ENCODE measurements at regions not wholly inside any gene's neighbourhood (a gene's known extent, or its start where the extent isn't known, plus 50 kb on each side); places are given as distances from the start of the nearest gene placed in this dataset.

DNA sequence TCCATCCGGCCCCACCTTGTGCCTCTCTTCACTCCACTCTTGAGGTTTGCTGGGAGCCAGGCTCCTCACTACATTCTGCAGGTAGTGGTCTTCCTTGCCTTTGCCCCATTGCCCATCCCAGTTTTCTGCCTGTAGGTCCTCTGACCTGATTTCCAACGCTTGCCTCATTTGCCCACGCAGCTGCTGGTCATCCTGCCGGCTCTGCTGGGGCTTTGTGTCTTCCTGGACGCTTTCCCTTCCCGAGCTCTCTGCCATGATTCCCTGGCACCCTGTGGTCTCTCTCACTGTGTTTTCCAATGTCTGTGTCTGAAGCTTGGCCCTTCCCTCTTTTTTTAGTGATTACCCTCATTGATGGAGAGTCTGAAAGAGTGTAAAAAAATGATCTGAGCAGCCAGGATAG is 451.6 kb downstream of the UTRN start:
- H3K27me3 ChIP-seq (ENCODE audit: low read depth), result no peaks in the 10 kb centered on the region
- intact Hi-C loops (cut with DNase I), result no loop called here
- no peak for DNase-seq

DNA sequence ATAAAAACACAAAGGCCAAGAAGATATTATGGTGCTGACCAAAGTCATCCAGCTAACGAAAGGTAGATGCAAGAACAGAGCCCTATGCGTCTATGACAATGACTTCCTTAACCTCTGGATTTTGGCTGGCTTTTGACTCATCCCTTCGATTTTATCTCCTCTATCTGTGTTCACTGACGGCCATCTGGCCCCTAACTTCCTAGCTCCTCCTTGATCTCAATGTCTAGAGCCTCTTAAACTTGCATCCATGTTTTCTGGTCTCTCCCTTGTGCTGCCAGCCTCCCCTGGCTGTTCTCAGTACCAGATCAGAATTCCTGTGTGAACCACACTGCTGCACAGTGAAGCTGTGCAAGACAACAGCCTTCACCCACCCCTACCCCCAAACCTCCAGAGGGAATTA is 452.9 kb downstream of the UTRN start:
- Histone ChIP-seq H3K9me3 (no peaks in the 10 kb centered on the region), H3K4me1 (no peaks in the 10 kb centered on the region), H3K27ac (no peak overlapping the region), H3K27me3 (ENCODE audit: low read depth) (no peaks in the 10 kb centered on the region), H3K4me3 (no peak overlapping the region), H3K36me3 (peaks cover 41% of the 10 kb centered on the region)
- no peak for ATAC-seq
- intact Hi-C loops (cut with DNase I), result no loop called here
- TF ChIP-seq, protein P1, sequence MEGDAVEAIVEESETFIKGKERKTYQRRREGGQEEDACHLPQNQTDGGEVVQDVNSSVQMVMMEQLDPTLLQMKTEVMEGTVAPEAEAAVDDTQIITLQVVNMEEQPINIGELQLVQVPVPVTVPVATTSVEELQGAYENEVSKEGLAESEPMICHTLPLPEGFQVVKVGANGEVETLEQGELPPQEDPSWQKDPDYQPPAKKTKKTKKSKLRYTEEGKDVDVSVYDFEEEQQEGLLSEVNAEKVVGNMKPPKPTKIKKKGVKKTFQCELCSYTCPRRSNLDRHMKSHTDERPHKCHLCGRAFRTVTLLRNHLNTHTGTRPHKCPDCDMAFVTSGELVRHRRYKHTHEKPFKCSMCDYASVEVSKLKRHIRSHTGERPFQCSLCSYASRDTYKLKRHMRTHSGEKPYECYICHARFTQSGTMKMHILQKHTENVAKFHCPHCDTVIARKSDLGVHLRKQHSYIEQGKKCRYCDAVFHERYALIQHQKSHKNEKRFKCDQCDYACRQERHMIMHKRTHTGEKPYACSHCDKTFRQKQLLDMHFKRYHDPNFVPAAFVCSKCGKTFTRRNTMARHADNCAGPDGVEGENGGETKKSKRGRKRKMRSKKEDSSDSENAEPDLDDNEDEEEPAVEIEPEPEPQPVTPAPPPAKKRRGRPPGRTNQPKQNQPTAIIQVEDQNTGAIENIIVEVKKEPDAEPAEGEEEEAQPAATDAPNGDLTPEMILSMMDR (IDR thresholded peaks at IDR 0.05), result no peak
- DNase-seq, result no peak

More for the DNA sequence above, 451.6 kb downstream of the UTRN start:
- Histone ChIP-seq H3K4me3 (no peak overlapping the region), H3K36me3 (peaks cover 53% of the 10 kb centered on the region), H3K9me3 (no peaks in the 10 kb centered on the region), H3K27ac (no peak overlapping the region), H3K4me1 (no peaks in the 10 kb centered on the region)
- TF ChIP-seq, protein P1 (IDR thresholded peaks at IDR 0.05), result no peak
- ATAC-seq, result no peak

DNA sequence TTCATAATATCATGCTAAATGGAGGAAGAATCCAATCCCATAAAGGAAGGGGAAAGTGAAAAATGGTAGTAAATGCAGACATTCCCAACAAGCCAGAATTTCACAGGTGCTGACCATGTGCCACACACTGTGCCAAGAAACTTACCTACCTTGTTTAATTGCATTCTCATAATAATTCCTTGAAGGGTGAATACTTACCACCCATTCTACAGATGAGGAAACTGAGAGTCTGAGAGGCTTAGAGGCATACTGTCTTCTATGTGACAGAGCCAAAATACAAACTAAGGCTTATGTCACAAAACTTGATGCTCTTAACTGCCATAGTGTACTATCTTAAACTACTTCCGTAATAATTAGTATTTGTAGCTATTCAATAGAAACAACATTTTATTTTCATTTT is 454.7 kb downstream of the UTRN start:
- ATAC-seq, result no peak
- Histone ChIP-seq H3K4me1 (no peaks in the 10 kb centered on the region), H3K36me3 (peaks cover 25% of the 10 kb centered on the region), H3K4me3 (no peak overlapping the region), H3K27ac (no peak overlapping the region), H3K27me3 (ENCODE audit: low read depth) (no peaks in the 10 kb centered on the region), H3K9me3 (no peaks in the 10 kb centered on the region)
- no peak for DNase-seq
- TF ChIP-seq, protein P1 (IDR thresholded peaks at IDR 0.05), result no peak
- intact Hi-C loops (cut with DNase I), result no loop called here

DNA sequence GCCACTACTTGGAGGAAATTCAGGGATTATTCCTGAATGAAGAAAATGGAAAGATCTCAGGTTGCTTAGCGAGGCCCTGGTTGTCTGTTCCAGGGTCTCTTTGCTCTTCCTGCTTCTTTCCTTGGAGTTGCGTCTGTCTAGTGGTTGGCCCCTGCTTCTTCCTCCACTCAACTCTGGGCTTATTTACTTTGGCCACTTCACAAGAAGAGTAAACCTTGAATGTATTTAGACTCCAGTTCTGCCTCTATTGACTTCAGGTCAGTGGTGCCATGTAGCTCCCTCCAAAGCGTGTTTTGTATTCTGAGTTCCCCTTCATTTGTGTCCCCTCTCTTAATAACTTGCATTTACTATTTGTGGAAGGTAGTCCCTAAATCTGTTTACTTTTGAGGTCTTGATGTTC is 456.5 kb downstream of the UTRN start:
- H3K36me3 ChIP-seq, result peaks cover 19% of the 10 kb centered on the region
- ATAC-seq, result peak; percentile 45 to 64
- no peak overlapping the region for H3K27ac ChIP-seq
- no peak overlapping the region for H3K4me3 ChIP-seq
- H3K9me3 ChIP-seq, result no peaks in the 10 kb centered on the region
- no peaks in the 10 kb centered on the region for H3K27me3 ChIP-seq (ENCODE audit: low read depth)
- no peaks in the 10 kb centered on the region for H3K4me1 ChIP-seq
- TF ChIP-seq, protein P1 (IDR thresholded peaks at IDR 0.05), result no peak
- intact Hi-C loops (cut with DNase I), result no loop called here
- DNase-seq, result no peak

DNA sequence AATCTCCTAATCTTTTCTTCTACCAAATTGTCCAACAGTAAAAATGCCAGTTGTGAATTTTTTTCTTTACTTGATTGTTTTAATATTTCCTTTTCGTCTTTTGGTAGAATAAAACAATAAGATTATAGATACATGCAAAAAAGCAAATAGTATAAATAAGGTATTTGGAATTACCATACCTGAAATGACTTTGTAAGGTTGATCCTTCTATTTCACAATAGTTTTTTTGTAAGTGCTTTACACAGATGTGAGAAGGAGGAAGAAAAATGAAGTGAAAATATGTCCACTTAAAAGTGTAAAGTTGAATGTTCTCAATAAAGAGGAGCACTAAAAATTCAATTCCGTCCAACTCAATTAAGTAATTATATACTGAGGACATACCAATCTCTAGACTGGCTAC is 457.6 kb downstream of the UTRN start:
- Histone ChIP-seq H3K27ac (no peak overlapping the region), H3K4me1 (no peaks in the 10 kb centered on the region)

More for the DNA sequence above, 457.6 kb downstream of the UTRN start:
- TF ChIP-seq, protein P1 (IDR thresholded peaks at IDR 0.05), result no peak
- no peak overlapping the region for H3K4me3 ChIP-seq
- DNase-seq (no peak), ATAC-seq (no peak)
- H3K27me3 ChIP-seq (ENCODE audit: low read depth), result no peaks in the 10 kb centered on the region
- H3K36me3 ChIP-seq, result peaks cover 13% of the 10 kb centered on the region
- H3K9me3 ChIP-seq, result no peaks in the 10 kb centered on the region
- intact Hi-C loops (cut with DNase I), result no loop called here
